Esophagus (tissue), 2 donors: ENCODE measurements at regions not wholly inside any gene's neighbourhood (a gene's known extent, or its start where the extent isn't known, plus 50 kb on each side); places are given as distances from the start of the nearest gene placed in this dataset.
"Not testable (repeated sequence)": the region's sequence is repeated elsewhere in the genome, so short reads cannot be mapped to it uniquely, and the experiment has no call there.

Experiments
- H3K27ac ChIP-seq, 2 donors: one replicate each; pipeline ENCODE4 v1.5.1; 2013; ENCODE audit warnings: low read depth in 2 of 2, mild to moderate bottlenecking in 2 of 2, inconsistent platforms in 1 of 2, low read length in 1 of 2, moderate library complexity in 1 of 2
- H3K27me3 ChIP-seq, 2 donors: one replicate each; pipeline ENCODE4 v1.6.1; 2013; ENCODE audit warnings: low read length in 2 of 2, control low read depth in 1 of 2, mild to moderate bottlenecking in 1 of 2; ENCODE audit not compliant: insufficient read depth in 2 of 2, control insufficient read depth in 1 of 2
- H3K36me3 ChIP-seq, 2 donors: one replicate each; pipeline ENCODE4 v1.6.1; 2013; ENCODE audit warnings: low read length in 1 of 2; ENCODE audit not compliant: control insufficient read depth in 2 of 2, insufficient read depth in 2 of 2
- H3K4me1 ChIP-seq, 2 donors: one replicate each; pipeline ENCODE4 v1.6.1; 2013; ENCODE audit warnings: low read length in 1 of 2; ENCODE audit not compliant: control insufficient read depth in 2 of 2, insufficient read depth in 2 of 2
- H3K4me3 ChIP-seq, 2 donors: one replicate each; pipeline ENCODE4 v1.5.1; 2013; ENCODE audit warnings: low read length in 2 of 2, mild to moderate bottlenecking in 2 of 2, low read depth in 1 of 2, moderate library complexity in 1 of 2
- H3K9me3 ChIP-seq, 2 donors: one replicate each; pipeline ENCODE4 v1.6.1; 2013; ENCODE audit warnings: mild to moderate bottlenecking in 2 of 2, low read depth in 1 of 2, low read length in 1 of 2, moderate library complexity in 1 of 2; ENCODE audit not compliant: control insufficient read depth in 2 of 2, insufficient read depth in 1 of 2
- WGBS, 2 donors: extraction: QIAGEN DNeasy Blood & Tissue Kit; methylation state at CpG; one replicate each; pipeline ENCODE4 v1.1.7; 2013; 5-methylcytosine and 5-hydroxymethylcytosine counted together
- donor health status: healthy with polysubstance abuse.
- donor health status: Bipolar disorder and iron deficiency.

DNA sequence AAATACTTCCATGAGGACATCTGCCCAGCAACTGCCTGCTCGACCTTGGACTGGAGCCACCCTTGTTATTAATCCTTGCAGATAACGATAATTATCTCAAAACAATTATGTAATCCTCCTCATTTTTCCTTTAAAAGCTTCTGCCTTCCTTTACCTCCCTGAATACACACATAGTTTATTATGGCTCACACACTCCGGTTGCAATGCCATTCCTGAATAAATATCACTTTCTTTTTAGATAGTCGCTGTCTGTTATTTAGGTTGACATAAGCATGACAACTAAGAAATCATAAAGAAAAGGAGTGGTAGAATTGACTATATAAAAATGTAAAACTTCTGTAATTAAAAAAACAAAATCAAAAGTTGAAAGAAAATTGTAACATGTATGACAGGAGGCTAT is 64.8 kb downstream of the B4GALT7 start:
- not testable (repeated sequence) for H3K27me3 ChIP-seq, H3K36me3 ChIP-seq, H3K27ac ChIP-seq, H3K4me3 ChIP-seq, H3K9me3 ChIP-seq, H3K4me1 ChIP-seq
- WGBS, 2 donors, result 63 to 83% methylated on average over 3 of the region's 4 CpGs

DNA sequence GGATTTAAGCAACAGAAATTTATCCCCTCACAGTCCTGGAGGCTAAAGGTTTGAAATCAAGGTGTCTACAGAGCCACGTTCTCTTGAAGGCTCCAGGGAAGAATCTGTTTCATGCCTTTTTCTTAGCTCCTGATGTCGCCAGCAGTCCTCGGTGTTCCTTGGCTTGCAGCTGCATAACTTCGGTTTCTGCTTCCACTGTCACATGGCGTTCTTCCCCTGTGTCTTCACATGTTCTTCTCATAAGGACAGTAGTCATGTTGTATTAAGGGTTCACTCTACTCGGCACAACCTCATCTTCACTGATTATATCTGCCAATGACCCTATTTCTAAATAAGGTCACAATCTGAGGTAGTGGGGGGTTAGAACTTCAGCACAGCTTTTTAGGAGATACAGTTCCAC is 65.2 kb downstream of the B4GALT7 start:
- H3K36me3 ChIP-seq, H3K27ac ChIP-seq, H3K4me3 ChIP-seq, H3K27me3 ChIP-seq, H3K4me1 ChIP-seq, H3K9me3 ChIP-seq: not testable (repeated sequence)
- WGBS, 2 donors, result 64 to 70% methylated on average over 2 to 4 of the region's 6 CpGs

DNA sequence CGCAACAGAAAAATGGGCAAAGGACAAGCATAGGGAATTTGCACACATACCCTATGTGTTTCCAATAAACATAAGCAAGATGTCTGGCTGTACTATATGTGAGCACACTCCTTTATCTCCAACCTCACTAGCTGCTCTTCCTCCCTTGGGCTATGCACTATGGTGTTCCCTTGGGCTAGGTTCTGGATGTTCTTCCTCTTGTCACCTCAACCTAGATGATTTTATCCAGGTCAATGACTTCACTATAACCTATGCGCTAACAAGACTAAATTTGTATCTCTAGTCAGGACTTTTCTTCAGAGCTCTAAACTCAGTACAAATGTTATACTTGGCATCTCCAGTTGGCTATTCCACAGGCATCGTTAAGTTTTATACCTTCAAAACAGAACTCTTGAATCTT is 66.0 kb downstream of the B4GALT7 start:
- H3K4me1 ChIP-seq, H3K4me3 ChIP-seq, H3K36me3 ChIP-seq, H3K27ac ChIP-seq, H3K27me3 ChIP-seq, H3K9me3 ChIP-seq: not testable (repeated sequence)
- 95 to 100% methylated on average over 1 of the region's 3 CpGs for WGBS, 2 donors

DNA sequence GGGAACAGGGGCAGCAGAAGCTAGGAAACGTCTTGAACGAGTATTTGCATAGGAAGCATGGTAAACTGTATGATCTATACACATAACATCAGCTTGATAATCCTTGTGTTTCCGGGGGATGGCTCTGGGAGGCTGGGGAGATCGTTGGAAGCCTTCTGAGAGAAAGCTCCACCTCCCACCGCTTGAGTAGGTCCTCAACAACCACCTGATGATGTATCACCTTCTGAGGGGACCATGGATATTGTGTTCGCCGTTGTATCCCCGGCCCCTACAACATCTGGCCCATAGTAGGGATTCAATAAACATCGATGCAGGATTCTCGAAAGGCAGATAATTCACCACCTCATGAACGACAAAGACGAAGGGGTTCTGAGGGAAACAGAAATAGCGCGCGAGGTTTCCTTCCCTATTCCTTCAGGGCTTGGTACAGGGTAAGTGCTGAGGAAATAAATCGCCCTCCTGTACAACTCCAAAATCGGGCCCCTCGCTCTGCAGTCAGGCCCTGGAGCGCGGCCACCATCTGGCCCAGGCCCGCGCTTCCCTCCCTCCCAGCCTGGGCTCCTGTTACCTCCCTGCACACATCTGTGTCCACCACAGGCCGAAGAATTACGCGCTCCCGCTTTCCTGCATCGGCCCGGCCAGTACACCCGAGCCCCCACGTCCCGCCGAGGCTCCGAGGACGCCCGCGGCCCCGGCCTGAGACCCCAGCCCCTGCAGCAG is 71.3 kb downstream of the B4GALT7 start:
- not testable (repeated sequence) for H3K9me3 ChIP-seq, H3K27me3 ChIP-seq, H3K4me1 ChIP-seq, H3K27ac ChIP-seq, H3K36me3 ChIP-seq
- WGBS, 2 donors, result 15 to 18% methylated on average over 6 to 7 of the region's 37 CpGs
- H3K4me3 ChIP-seq, result peak overlapping the region in 1 of 2 donors; percentile 22

DNA sequence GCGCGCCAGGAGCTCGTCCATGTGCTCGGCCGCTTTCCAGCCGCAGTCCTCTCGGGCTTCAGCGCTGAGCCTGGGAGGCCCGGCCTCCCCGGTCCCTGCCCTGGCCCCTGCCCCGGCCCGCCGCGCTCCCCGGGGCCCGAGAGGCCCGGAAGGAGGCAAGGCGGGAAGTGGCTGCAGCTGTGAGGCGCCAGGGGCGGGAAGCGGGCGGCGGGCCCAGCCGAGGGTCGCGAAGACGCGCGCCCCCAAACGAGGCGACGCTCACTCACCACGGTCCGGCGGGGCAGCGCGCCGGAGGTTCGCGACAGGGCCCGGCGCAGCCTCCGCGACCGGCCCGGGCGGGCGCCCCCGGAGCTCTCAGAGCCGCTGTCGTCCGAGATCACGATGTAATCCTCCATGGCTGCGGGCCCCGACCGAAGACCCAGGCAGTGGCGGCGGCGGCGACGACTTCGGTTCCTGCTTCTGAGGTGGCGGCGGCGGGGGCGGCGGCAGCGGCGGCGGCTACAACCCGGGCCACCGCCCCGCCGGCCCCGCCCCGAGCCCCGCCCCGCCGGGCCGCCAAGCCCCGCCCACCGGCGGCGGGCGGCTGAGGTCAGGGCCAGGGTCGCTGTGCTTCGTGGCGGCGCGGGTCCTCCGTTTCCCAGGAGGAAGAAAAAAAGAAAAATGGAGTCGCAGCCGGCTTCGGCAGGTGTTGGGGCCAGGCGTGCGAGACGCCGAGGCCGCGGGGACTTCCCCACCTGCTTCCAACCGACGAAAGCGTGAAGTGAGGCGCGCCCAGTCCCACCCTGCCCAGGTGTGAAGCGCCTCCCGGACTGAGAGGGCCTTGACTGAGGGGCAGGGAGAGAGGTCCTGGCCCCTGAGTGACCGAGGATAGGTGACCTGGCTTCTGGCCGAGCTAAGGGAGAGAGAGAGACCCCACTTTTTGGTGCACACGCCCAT is 72.1 kb downstream of the B4GALT7 start:
- Histone ChIP-seq H3K27ac (peak overlapping the region in 1 of 2 donors; percentile 50), H3K4me3 (peak overlapping the region; percentile 53 to 54)
- H3K27me3 ChIP-seq, H3K9me3 ChIP-seq, H3K4me1 ChIP-seq, H3K36me3 ChIP-seq: not testable (repeated sequence)
- 0 to 1% methylated on average over 27 to 39 of the region's 110 CpGs for WGBS, 2 donors
